HG02610 (cell line): ENCODE measurements at regions not wholly inside any gene's neighbourhood (a gene's known extent, or its start where the extent isn't known, plus 50 kb on each side); places are given as distances from the start of the nearest gene placed in this dataset.
"Not testable (repeated sequence)": the region's sequence is repeated elsewhere in the genome, so short reads cannot be mapped to it uniquely, and the experiment has no call there.

Experiments used
- ATAC-seq: cut with Tn5 transposase; IDR thresholded peaks from one replicate; pipeline ENCODE4 v1.9.1; 2021; ENCODE audit warnings: mild to moderate bottlenecking, moderate library complexity; ENCODE audit not compliant: unreplicated experiment

GRCh38 chr7:156516791-156517378, 123.7 kb upstream of the RNF32 start:
- no peak for ATAC-seq

GRCh38 chr7:156515911-156516790, 124.4 kb upstream of the RNF32 start:
- ATAC-seq: no peak

- ATAC-seq: no peak
These were observed 125.7 kb upstream of the RNF32 start for GRCh38 chr7:156514851-156515250.

DNA sequence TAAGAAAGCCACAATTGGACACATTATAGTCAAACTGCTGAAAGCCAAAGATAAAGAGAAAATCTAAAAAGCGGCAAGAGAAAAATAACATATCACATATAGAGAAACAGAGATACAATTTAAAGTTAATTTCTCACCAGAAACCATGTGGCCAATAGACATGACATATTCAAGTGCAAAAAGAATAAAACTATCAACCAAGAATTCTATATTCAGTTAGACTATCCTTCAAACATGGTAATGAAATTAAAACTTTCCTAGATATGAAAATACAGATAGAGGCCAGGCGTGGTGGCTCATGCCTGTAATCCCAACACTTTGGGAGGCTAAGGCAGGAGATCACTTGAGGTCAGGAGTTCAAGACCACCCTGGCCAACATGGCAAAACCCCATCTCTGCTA, 129.1 kb upstream of the RNF32 start:
- ATAC-seq: no peak

DNA sequence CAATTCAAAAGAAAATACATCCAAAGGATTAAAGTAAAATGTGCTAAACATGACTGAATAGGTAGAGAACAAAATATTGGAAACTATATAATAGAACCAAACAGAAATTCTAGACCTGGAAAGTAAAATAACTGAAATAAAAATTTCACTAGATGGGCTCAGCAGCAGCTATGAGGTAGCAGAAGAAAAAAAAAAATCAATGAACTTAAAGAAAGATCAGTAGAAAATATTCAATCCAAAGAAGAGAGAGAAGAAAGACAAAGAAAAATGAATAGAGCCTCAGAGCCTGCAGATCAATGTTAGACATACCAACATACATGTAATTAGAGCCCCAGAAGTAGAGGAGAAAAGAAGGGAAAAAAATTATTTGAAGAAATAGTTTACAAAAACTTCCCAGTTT, 129.6 kb upstream of the RNF32 start:
- no peak for ATAC-seq

DNA sequence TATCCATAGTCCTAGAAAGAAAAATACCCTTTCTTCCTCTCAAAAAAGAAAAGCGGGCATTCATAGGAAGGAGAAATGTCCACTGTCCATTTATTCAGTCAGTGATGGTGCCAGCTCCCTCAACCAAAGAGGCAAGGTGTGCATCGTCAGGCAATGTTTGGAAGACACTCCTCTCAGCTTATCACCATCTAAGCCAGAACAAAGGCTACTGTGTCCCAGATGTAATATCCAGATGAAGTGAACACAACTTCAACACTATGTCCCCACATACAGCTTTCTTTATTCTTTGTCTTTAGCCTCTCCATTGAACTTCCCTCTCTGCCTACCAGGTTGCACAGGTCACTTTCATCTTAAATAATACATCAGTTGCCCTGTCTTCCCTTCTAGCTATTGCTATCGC, 131.4 kb upstream of the RNF32 start:
- ATAC-seq: no peak

- ATAC-seq: no peak
These were observed 134.7 kb upstream of the RNF32 start for GRCh38 chr7:156505876-156506275.

- no peak for ATAC-seq
These were observed 135.7 kb upstream of the RNF32 start for GRCh38 chr7:156504687-156505545.

- no peak for ATAC-seq
These were observed 136.6 kb upstream of the RNF32 start for GRCh38 chr7:156504006-156504405.

DNA sequence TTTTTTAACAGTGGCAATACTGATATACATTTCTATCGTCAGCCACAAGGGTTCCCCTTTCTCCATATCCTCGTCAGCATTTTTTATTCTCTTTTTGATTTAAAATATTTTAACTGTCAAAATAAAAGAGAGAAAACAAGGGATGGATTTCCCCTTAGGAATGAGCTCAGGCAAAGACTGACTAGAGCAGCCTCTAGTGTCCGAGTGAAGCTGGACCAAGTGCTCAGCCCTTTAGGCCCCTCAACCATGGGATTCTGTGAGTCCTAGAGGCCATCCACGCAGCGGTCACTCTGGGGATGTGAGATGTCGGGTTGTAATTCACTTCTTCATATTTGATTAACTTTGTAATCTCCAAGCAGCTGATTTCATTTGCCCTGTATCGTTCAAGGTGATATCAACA, 137.4 kb upstream of the RNF32 start:
- ATAC-seq: no peak

GRCh38 chr7:156501815-156502214, 138.8 kb upstream of the RNF32 start:
- ATAC-seq: not testable (repeated sequence)

DNA sequence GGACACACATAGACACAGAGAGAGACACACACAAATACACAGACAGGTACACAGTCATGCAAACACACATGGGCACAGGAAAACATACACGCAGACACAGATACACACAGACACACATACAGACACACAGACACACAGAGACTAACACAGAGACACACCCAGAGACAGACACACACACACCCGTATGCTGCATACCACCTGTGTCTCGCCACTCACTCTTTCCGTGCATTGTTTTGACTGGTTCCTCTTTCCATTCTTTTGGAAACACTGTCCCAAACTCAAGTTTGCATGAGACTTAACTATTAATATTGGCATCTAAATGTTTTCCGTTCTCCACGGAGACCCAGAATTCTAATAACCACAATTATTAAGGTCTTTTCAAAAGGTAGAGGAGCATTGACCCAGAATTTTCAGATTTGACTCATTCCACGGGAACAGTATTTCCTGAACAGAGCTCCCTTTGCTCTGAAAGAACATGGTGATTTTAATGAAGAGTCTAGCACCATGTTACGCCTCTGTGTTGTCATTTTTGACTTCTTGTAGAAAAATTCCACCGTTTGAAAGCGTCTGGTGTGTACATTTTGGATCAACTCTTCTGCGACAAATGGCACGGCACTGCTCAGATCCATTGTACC, 141.2 kb upstream of the RNF32 start:
- ATAC-seq: no peak

- ATAC-seq: no peak
These were observed 142.6 kb upstream of the RNF32 start for GRCh38 chr7:156497776-156498509.

DNA sequence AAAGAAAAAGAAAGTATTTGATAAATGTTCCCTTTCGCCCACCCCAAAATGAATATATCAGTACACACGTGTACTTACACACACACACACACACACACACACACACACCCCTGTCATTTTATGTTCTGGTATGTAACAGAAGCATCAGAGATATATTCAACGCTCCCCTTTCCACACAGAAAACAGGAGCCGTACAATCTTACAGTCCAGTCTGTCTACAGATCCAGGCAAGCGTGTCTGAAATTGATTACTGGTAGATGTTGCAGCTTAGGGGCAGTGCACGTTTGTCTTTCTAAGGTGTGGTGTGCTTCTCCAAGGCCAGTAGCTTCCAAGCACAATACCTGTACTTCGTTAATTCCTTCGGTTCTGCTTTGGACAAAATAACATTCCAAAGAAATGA, 143.7 kb upstream of the RNF32 start:
- ATAC-seq: no peak

- ATAC-seq: no peak
These were observed 144.2 kb upstream of the RNF32 start for GRCh38 chr7:156496363-156496769.

- no peak for ATAC-seq
These were observed 145.6 kb upstream of the RNF32 start for GRCh38 chr7:156494960-156495359.

- no peak for ATAC-seq
These were observed 146.6 kb upstream of the RNF32 start for GRCh38 chr7:156493942-156494341.

GRCh38 chr7:156492170-156492569, 148.4 kb upstream of the RNF32 start:
- ATAC-seq: no peak

GRCh38 chr7:156491435-156491834, 149.1 kb upstream of the RNF32 start:
- no peak for ATAC-seq

GRCh38 chr7:156490021-156490800, 150.4 kb upstream of the RNF32 start:
- ATAC-seq: no peak
